ENCODE measurements at regions not wholly inside any gene's neighbourhood (a gene's known extent, or its start where the extent isn't known, plus 50 kb on each side); places are given as distances from the start of the nearest gene placed in this dataset.

DNA sequence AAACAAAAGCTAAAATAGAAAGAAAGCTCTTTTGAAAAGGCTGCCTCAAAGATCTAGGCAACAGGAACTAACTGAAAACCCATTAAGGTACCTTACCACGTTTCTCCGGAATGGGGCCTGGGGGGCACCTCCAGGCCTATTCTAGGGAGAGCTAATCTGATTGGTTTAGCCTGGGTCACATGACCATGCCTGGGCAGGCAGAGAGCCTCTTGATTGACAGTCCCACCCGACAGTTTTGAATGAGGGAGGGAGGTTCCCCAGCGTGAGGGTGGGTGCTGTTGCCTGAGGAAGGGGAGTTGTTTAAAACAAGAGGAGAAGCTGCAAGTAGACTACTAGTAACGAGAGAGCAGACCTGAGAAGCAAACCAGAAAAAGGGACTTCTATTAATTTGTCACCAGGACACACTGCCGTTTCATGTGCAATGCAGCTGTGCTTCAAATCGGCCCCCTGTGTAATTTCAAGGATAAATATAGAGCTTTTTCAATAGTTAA lies 143.4 kb upstream of the HS3ST2 start:
- TF ChIP-seq, protein P1, sequence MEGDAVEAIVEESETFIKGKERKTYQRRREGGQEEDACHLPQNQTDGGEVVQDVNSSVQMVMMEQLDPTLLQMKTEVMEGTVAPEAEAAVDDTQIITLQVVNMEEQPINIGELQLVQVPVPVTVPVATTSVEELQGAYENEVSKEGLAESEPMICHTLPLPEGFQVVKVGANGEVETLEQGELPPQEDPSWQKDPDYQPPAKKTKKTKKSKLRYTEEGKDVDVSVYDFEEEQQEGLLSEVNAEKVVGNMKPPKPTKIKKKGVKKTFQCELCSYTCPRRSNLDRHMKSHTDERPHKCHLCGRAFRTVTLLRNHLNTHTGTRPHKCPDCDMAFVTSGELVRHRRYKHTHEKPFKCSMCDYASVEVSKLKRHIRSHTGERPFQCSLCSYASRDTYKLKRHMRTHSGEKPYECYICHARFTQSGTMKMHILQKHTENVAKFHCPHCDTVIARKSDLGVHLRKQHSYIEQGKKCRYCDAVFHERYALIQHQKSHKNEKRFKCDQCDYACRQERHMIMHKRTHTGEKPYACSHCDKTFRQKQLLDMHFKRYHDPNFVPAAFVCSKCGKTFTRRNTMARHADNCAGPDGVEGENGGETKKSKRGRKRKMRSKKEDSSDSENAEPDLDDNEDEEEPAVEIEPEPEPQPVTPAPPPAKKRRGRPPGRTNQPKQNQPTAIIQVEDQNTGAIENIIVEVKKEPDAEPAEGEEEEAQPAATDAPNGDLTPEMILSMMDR (conservative IDR thresholded peaks at IDR 0.05) = no peak
- no peak for TF ChIP-seq EZH2 (IDR thresholded peaks at IDR 0.05; ENCODE audit: low read depth)
